ENCODE measurements at regions not wholly inside any gene's neighbourhood (a gene's known extent, or its start where the extent isn't known, plus 50 kb on each side); places are given as distances from the start of the nearest gene placed in this dataset.

GRCh38 chr2:156196031-156196430, 136.5 kb downstream of the NR4A2 start:
- WGBS, 2 experiments (ENCODE audit: extremely low coverage in 2 of 2, insufficient read length in 1 of 2), result no CpG with 5 or more reads among the region's 1 CpG
- Histone ChIP-seq H4K5ac (ENCODE audit: low read depth, low read length) (no peak overlapping the region), H4K20me1 (ENCODE audit: insufficient read depth, low read length) (no peaks in the 10 kb centered on the region), H3K56ac (ENCODE audit: extremely low read depth, insufficient read depth, low read length) (no peak overlapping the region), H3K27ac (ENCODE audit: insufficient read depth, low read length) (no peak overlapping the region), H2AK9ac (replicated peaks; ENCODE audit: low read depth, low read length, poor library complexity) (no peak overlapping the region), H2BK120ac (ENCODE audit: low read depth, low read length) (no peak overlapping the region), H4K91ac (ENCODE audit: insufficient read depth, low read depth, low read length) (no peak overlapping the region), H2BK20ac (ENCODE audit: low read depth, low read length) (no peak overlapping the region), H2AK5ac (ENCODE audit: low read depth, low read length) (no peak overlapping the region), H3K4me3 (ENCODE audit: insufficient read depth, low read depth, low read length) (no peak overlapping the region), H3K79me1 (ENCODE audit: low read depth in 1 of 2, low read length in 2 of 2) (no peaks in the 10 kb centered on the region), H2AFZ (replicated peaks; ENCODE audit: low read length, poor library complexity) (no peak overlapping the region), H2BK15ac (ENCODE audit: low read depth, low read length) (no peak overlapping the region), H3K23ac (ENCODE audit: low read depth, low read length) (no peak overlapping the region), H3K14ac (replicated peaks; ENCODE audit: low read depth, low read length) (no peak overlapping the region), H3K9ac (ENCODE audit: low read depth, low read length) (no peak overlapping the region), H3K27me3 (ENCODE audit: control insufficient read depth, insufficient read depth, low read length) (no peaks in the 10 kb centered on the region), H2BK5ac (ENCODE audit: low read depth, low read length, poor library complexity, severe bottlenecking) (no peak overlapping the region), H3K4me2 (ENCODE audit: low read depth, low read length) (no peak overlapping the region), H3K4ac (ENCODE audit: low read depth, low read length) (no peak overlapping the region), H3K18ac (ENCODE audit: low read depth, low read length) (no peak overlapping the region), H3K4me1 (ENCODE audit: control insufficient read depth, insufficient read depth, low read length) (no peaks in the 10 kb centered on the region), H3K9me1 (ENCODE audit: insufficient read depth, low read length) (no peaks in the 10 kb centered on the region), H3K9me3 (ENCODE audit: control insufficient read depth, insufficient read depth, low read length) (no peaks in the 10 kb centered on the region), H4K8ac (ENCODE audit: low read depth in 2 of 2, low read length in 2 of 2) (no peak overlapping the region), H3K36me3 (ENCODE audit: control insufficient read depth, insufficient read depth, low read length) (no peaks in the 10 kb centered on the region)
- POLR2A ChIA-PET (ENCODE audit: unreplicated experiment), result no interaction called here
- in situ Hi-C loops (cut with MboI; ENCODE audit: low sequenced_read_pairs) (no loop called here), intact Hi-C loops (cut with micrococcal nuclease) (no loop called here), dilution Hi-C loops (cut with HindIII; ENCODE audit: low sequenced_read_pairs, unreplicated experiment) (no loop called here)
- BruUV-seq (replicated peaks), result no TSS peak
- DNase-seq, result no peak
- TF ChIP-seq MXI1 (IDR thresholded peaks at IDR 0.05; ENCODE audit: borderline replicate concordance, low read depth, low read length) (no peak), MAFK (IDR thresholded peaks at IDR 0.05; ENCODE audit: low read depth, low read length) (no peak), NFE2L2 (IDR thresholded peaks at IDR 0.05; ENCODE audit: low read depth, low read length) (no peak), MAZ (IDR thresholded peaks at IDR 0.05; ENCODE audit: borderline replicate concordance, low read depth, low read length) (no peak), CEBPB (IDR thresholded peaks at IDR 0.05; ENCODE audit: low read depth, low read length) (no peak), FOS (IDR thresholded peaks at IDR 0.05; ENCODE audit: low read depth, low read length) (no peak), POLR2A (IDR thresholded peaks at IDR 0.05; ENCODE audit: low read depth, low read length) (no peak), CTCF (conservative IDR thresholded peaks at IDR 0.05; ENCODE audit: low read depth, low read length) (no peak), ELK1 (IDR thresholded peaks at IDR 0.05; ENCODE audit: borderline replicate concordance, low read depth, low read length) (no peak), SMC3 (IDR thresholded peaks at IDR 0.05; ENCODE audit: low read depth, low read length) (no peak), RFX5 (IDR thresholded peaks at IDR 0.05; ENCODE audit: low read depth, low read length) (no peak), RAD21 (IDR thresholded peaks at IDR 0.05; ENCODE audit: low read length) (no peak), CHD1 (IDR thresholded peaks at IDR 0.05; ENCODE audit: low read depth, low read length) (no peak), RCOR1 (IDR thresholded peaks at IDR 0.05; ENCODE audit: insufficient replicate concordance, low read length) (no peak)
- TF ChIP-seq, protein P1, sequence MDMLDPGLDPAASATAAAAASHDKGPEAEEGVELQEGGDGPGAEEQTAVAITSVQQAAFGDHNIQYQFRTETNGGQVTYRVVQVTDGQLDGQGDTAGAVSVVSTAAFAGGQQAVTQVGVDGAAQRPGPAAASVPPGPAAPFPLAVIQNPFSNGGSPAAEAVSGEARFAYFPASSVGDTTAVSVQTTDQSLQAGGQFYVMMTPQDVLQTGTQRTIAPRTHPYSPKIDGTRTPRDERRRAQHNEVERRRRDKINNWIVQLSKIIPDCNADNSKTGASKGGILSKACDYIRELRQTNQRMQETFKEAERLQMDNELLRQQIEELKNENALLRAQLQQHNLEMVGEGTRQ (IDR thresholded peaks at IDR 0.05; ENCODE audit: low read depth, low read length), result no peak
- no peak for ATAC-seq (ENCODE audit: low read depth)
- CTCF ChIA-PET, result no interaction called here

All from IMR-90 (cell line).